ENCODE measurements at regions not wholly inside any gene's neighbourhood (a gene's known extent, or its start where the extent isn't known, plus 50 kb on each side); places are given as distances from the start of the nearest gene placed in this dataset.

DNA sequence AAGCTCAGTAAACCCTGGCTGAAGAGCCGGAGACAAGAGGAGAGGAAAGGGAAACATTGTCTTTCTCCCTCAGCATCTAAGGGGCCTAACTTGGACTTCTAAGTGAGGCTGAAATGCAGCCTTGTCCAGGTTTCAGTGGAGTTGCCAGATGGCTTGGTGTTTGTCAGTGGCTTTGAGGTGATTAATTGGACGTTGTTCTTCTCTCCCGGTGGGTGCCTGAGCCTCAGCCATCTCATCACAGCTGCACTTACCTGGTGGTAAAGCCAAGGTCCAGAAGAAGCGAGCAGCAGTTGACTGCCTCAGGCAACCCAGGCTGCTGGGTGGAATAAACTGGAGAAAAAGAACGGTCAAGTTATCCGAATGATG, 202.2 kb upstream of the NLRP1 start:
- TF ChIP-seq, protein P1, sequence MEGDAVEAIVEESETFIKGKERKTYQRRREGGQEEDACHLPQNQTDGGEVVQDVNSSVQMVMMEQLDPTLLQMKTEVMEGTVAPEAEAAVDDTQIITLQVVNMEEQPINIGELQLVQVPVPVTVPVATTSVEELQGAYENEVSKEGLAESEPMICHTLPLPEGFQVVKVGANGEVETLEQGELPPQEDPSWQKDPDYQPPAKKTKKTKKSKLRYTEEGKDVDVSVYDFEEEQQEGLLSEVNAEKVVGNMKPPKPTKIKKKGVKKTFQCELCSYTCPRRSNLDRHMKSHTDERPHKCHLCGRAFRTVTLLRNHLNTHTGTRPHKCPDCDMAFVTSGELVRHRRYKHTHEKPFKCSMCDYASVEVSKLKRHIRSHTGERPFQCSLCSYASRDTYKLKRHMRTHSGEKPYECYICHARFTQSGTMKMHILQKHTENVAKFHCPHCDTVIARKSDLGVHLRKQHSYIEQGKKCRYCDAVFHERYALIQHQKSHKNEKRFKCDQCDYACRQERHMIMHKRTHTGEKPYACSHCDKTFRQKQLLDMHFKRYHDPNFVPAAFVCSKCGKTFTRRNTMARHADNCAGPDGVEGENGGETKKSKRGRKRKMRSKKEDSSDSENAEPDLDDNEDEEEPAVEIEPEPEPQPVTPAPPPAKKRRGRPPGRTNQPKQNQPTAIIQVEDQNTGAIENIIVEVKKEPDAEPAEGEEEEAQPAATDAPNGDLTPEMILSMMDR (IDR thresholded peaks at IDR 0.05; ENCODE audit: borderline replicate concordance, extremely low read depth, low read length, poor library complexity, severe bottlenecking), result no peak
- no peak for TF ChIP-seq EZH2 (IDR thresholded peaks at IDR 0.05; ENCODE audit: borderline replicate concordance, low read depth, low read length, severe bottlenecking)
